HEK293 (cell line): ENCODE measurements at regions not wholly inside any gene's neighbourhood (a gene's known extent, or its start where the extent isn't known, plus 50 kb on each side); places are given as distances from the start of the nearest gene placed in this dataset.

ENCODE experiments used
- CTCF ChIA-PET: fragments of 350-600 bp; formaldehyde crosslinking; extraction: SDS; loops from one replicate; lab custom pipeline; 2021; ENCODE audit warnings: antibody characterized with exemption; lab: Yijun Ruan, JAX
- POLR2A ChIA-PET: fragments of 300-600 bp; formaldehyde crosslinking; extraction: SDS; loops from one replicate; lab custom pipeline; 2020; ENCODE audit warnings: antibody characterized with exemption, inconsistent platforms; lab: Yijun Ruan, JAX
- H3K27ac ChIP-seq: fragments of 200-500 bp; sonication (Bioruptor generic); 2 replicates; pipeline ENCODE4 v1.5.1; 2014; ENCODE audit warnings: low read depth, low read length, control low read depth, inconsistent platforms; ENCODE audit errors: extremely low read depth
- H3K36me3 ChIP-seq, 2 experiments: fragments of 200-500 bp in 1 of 2; sonication (Bioruptor generic) in 1 of 2; 1 replicate in 1 of 2; 2 replicates in 1 of 2; pipeline ENCODE4 v1.5.1; 2014 to 2017; ENCODE audit warnings: inconsistent platforms in 2 of 2, low read length in 2 of 2; ENCODE audit not compliant: control insufficient read depth in 2 of 2, insufficient read depth in 1 of 2
- H3K4me1 ChIP-seq: fragments of 200-500 bp; sonication (Bioruptor generic); 2 replicates; pipeline ENCODE4 v1.5.1; 2014; ENCODE audit warnings: mild to moderate bottlenecking, low read length, inconsistent platforms; ENCODE audit not compliant: control insufficient read depth, insufficient read depth
- H3K4me3 ChIP-seq: 2 replicates; pipeline ENCODE4 v1.5.1; 2011; ENCODE audit warnings: low read depth, mild to moderate bottlenecking, control low read depth, low read length, moderate library complexity
- H3K9me3 ChIP-seq: fragments of 200-500 bp; sonication (Bioruptor generic); 2 replicates; pipeline ENCODE4 v1.5.1; 2014; ENCODE audit warnings: low read depth, low read length, inconsistent platforms; ENCODE audit not compliant: control insufficient read depth, insufficient read depth
- BCL6B ChIP-seq: fragments of 450-650 bp; formaldehyde crosslinking; IDR thresholded peaks from 2 replicates; pipeline ENCODE4 v1.5.1; 2017; ENCODE audit warnings: missing biosample characterization, missing genetic modification characterization
- CTCF ChIP-seq: fragments of 450-650 bp; formaldehyde crosslinking; IDR thresholded peaks from 2 replicates; pipeline ENCODE4 v1.5.1; 2016; ENCODE audit warnings: missing biosample characterization, missing genetic modification characterization
- HOXD13 ChIP-seq: sonication (generic); formaldehyde crosslinking; IDR thresholded peaks from 2 replicates; pipeline ENCODE4 v1.8.0; 2022; ENCODE audit warnings: missing genetic modification reagents, borderline replicate concordance
- ZNF10 ChIP-seq: fragments of 450-650 bp; formaldehyde crosslinking; IDR thresholded peaks from 2 replicates; pipeline ENCODE4 v1.5.1; 2017; ENCODE audit warnings: missing biosample characterization, missing genetic modification characterization
- ZNF112 ChIP-seq: fragments of 450-650 bp; formaldehyde crosslinking; IDR thresholded peaks from 2 replicates; pipeline ENCODE4 v1.5.0; 2017; ENCODE audit warnings: missing biosample characterization, missing genetic modification characterization
- ZNF214 ChIP-seq: fragments of 450-650 bp; formaldehyde crosslinking; IDR thresholded peaks from 2 replicates; pipeline ENCODE4 v1.5.1; 2017; ENCODE audit warnings: missing biosample characterization, mild to moderate bottlenecking, missing genetic modification characterization, borderline replicate concordance
- ZNF23 ChIP-seq: fragments of 450-650 bp; formaldehyde crosslinking; IDR thresholded peaks from 2 replicates; pipeline ENCODE4 v1.5.1; 2016; ENCODE audit warnings: missing biosample characterization, missing genetic modification characterization, borderline replicate concordance
- ZNF302 ChIP-seq: fragments of 450-650 bp; formaldehyde crosslinking; IDR thresholded peaks from 2 replicates; pipeline ENCODE4 v1.5.1; 2016; ENCODE audit warnings: missing biosample characterization, missing genetic modification characterization, low read depth
- ZNF473 ChIP-seq: fragments of 450-650 bp; formaldehyde crosslinking; IDR thresholded peaks from 2 replicates; pipeline ENCODE4 v1.5.1; 2017; ENCODE audit warnings: missing biosample characterization, missing genetic modification characterization
- ZNF580 ChIP-seq: fragments of 450-650 bp; formaldehyde crosslinking; IDR thresholded peaks from 2 replicates; pipeline ENCODE4 v1.5.1; 2016; ENCODE audit warnings: missing biosample characterization, missing genetic modification characterization
- ZNF596 ChIP-seq: fragments of 450-650 bp; IDR thresholded peaks from 2 replicates; pipeline ENCODE4 v1.5.0; 2018; ENCODE audit warnings: missing biosample characterization, mild to moderate bottlenecking, missing genetic modification characterization, moderate library complexity
- ZNF626 ChIP-seq: fragments of 450-650 bp; sonication (Bioruptor Pico); formaldehyde crosslinking; IDR thresholded peaks from 2 replicates; pipeline ENCODE4 v1.5.1; 2018; ENCODE audit warnings: missing biosample characterization, missing genetic modification characterization, inconsistent platforms
- ZNF629 ChIP-seq: fragments of 450-650 bp; formaldehyde crosslinking; IDR thresholded peaks from 2 replicates; pipeline ENCODE4 v1.5.1; 2017; ENCODE audit warnings: missing biosample characterization, missing genetic modification characterization
- ZNF701 ChIP-seq: fragments of 450-650 bp; formaldehyde crosslinking; IDR thresholded peaks from 2 replicates; pipeline ENCODE4 v1.5.1; 2016; ENCODE audit warnings: missing biosample characterization, missing genetic modification characterization
- ZNF776 ChIP-seq: fragments of 450-650 bp; formaldehyde crosslinking; IDR thresholded peaks from 2 replicates; pipeline ENCODE4 v1.5.0; 2017; ENCODE audit warnings: missing biosample characterization, missing genetic modification characterization, borderline replicate concordance
- ZNF837 ChIP-seq: fragments of 450-650 bp; formaldehyde crosslinking; IDR thresholded peaks from 2 replicates; pipeline ENCODE4 v1.5.1; 2016; ENCODE audit warnings: missing biosample characterization, missing genetic modification characterization
- ZNF843 ChIP-seq: fragments of 450-650 bp; formaldehyde crosslinking; IDR thresholded peaks from 2 replicates; pipeline ENCODE4 v1.5.1; 2016; ENCODE audit warnings: missing biosample characterization, missing genetic modification characterization
- TF ChIP-seq, protein P1 (sequence below): fragments of 450-650 bp; formaldehyde crosslinking; IDR thresholded peaks from 2 replicates; pipeline ENCODE4 v1.5.1; 2017; ENCODE audit warnings: missing biosample characterization, missing genetic modification characterization
- TF ChIP-seq, protein P2 (sequence below): fragments of 450-650 bp; formaldehyde crosslinking; IDR thresholded peaks from 2 replicates; pipeline ENCODE4 v1.5.1; 2016; ENCODE audit warnings: missing biosample characterization, missing genetic modification characterization
- TF ChIP-seq, protein P3 (sequence below): fragments of 450-650 bp; formaldehyde crosslinking; IDR thresholded peaks from 2 replicates; pipeline ENCODE4 v1.5.1; 2016; ENCODE audit warnings: missing biosample characterization, missing genetic modification characterization

- Histone ChIP-seq H3K4me3 (no peak overlapping the region), H3K36me3 (no peaks in the 10 kb centered on the region), H3K27ac (no peak overlapping the region), H3K9me3 (no peaks in the 10 kb centered on the region), H3K4me1 (peaks cover 20% of the 10 kb centered on the region)
- CTCF ChIA-PET: interaction anchor here (0.7 kb wide), 1 partner anchor 124 kb away, joined by 5 read pairs; no protein-coding TSS in a partner anchor
- POLR2A ChIA-PET: no interaction called here
- TF ChIP-seq BCL6B (tag by site-specific recombination) (0 out of 2 replicates have a peak, but pooled peaks have one; percentile 8), ZNF580 (no peak), ZNF843 (tag by site-specific recombination) (0 out of 2 replicates have a peak, but pooled peaks have one; percentile 12)
- TF ChIP-seq, protein P1, sequence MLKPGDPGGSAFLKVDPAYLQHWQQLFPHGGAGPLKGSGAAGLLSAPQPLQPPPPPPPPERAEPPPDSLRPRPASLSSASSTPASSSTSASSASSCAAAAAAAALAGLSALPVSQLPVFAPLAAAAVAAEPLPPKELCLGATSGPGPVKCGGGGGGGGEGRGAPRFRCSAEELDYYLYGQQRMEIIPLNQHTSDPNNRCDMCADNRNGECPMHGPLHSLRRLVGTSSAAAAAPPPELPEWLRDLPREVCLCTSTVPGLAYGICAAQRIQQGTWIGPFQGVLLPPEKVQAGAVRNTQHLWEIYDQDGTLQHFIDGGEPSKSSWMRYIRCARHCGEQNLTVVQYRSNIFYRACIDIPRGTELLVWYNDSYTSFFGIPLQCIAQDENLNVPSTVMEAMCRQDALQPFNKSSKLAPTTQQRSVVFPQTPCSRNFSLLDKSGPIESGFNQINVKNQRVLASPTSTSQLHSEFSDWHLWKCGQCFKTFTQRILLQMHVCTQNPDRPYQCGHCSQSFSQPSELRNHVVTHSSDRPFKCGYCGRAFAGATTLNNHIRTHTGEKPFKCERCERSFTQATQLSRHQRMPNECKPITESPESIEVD (tag by site-specific recombination): peak; percentile 57
- TF ChIP-seq, all 188 proteins: peak for 3
Measured at GRCh38 chr15:81937189-81937588, 108.6 kb downstream of the MEX3B start.

- Histone ChIP-seq H3K27ac (no peak overlapping the region), H3K36me3 (no peaks in the 10 kb centered on the region), H3K4me1 (no peaks in the 10 kb centered on the region), H3K4me3 (no peak overlapping the region)
- TF ChIP-seq ZNF629 (no peak), BCL6B (tag by site-specific recombination) (peak; percentile 70)
- TF ChIP-seq, all 188 proteins: peak for 1
- POLR2A ChIA-PET: no interaction called here
- CTCF ChIA-PET: interaction anchor here (0.5 to 1.0 kb wide), 3 partner anchors 9 to 609 kb away, joined by 3 to 5 read pairs (median 3); no protein-coding TSS in a partner anchor
- H3K9me3 ChIP-seq: no peaks in the 10 kb centered on the region
Measured at GRCh38 chr15:81930582-81931369, 115.0 kb downstream of the MEX3B start.

DNA sequence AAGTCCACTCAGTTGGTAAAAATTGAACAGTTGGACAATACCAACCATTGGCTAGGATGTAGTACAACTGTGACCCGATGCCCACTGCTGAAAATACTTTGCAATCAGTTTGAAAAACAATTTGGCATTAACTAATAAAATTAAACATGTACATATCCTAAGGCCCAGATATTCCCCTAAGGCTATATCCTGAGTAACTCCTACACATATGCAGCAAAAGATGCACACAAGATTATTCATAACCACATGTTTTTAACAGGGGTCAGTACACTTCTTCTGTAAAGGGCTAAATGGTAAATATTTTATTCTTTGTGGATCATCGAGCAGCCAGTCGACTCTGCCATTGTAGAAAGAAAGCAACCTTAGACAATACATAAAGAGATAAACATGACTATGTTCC lies 116.3 kb downstream of the MEX3B start:
- Histone ChIP-seq H3K27ac (no peak overlapping the region), H3K9me3 (no peaks in the 10 kb centered on the region), H3K4me1 (no peaks in the 10 kb centered on the region), H3K4me3 (no peak overlapping the region), H3K36me3 (no peaks in the 10 kb centered on the region)
- CTCF ChIA-PET: interaction anchor here (0.5 kb wide), 1 partner anchor 10 kb away, joined by 3 read pairs; no protein-coding TSS in a partner anchor
- POLR2A ChIA-PET: no interaction called here
- TF ChIP-seq ZNF473 (tag by site-specific recombination) (no peak), ZNF596 (tag by site-specific recombination) (no peak), ZNF23 (tag by site-specific recombination) (no peak), ZNF302 (tag by site-specific recombination) (no peak), ZNF626 (tag by site-specific recombination) (no peak), ZNF214 (tag by site-specific recombination) (no peak), CTCF (tag by site-specific recombination) (no peak), ZNF837 (tag by site-specific recombination) (no peak), ZNF701 (tag by site-specific recombination) (no peak), ZNF112 (no peak), ZNF776 (tag by site-specific recombination) (no peak), ZNF10 (no peak), HOXD13 (CRISPR knock-in tag) (no peak)
- TF ChIP-seq, protein P2, sequence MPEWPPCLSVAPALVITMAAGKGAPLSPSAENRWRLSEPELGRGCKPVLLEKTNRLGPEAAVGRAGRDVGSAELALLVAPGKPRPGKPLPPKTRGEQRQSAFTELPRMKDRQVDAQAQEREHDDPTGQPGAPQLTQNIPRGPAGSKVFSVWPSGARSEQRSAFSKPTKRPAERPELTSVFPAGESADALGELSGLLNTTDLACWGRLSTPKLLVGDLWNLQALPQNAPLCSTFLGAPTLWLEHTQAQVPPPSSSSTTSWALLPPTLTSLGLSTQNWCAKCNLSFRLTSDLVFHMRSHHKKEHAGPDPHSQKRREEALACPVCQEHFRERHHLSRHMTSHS: no peak
- TF ChIP-seq, protein P3, sequence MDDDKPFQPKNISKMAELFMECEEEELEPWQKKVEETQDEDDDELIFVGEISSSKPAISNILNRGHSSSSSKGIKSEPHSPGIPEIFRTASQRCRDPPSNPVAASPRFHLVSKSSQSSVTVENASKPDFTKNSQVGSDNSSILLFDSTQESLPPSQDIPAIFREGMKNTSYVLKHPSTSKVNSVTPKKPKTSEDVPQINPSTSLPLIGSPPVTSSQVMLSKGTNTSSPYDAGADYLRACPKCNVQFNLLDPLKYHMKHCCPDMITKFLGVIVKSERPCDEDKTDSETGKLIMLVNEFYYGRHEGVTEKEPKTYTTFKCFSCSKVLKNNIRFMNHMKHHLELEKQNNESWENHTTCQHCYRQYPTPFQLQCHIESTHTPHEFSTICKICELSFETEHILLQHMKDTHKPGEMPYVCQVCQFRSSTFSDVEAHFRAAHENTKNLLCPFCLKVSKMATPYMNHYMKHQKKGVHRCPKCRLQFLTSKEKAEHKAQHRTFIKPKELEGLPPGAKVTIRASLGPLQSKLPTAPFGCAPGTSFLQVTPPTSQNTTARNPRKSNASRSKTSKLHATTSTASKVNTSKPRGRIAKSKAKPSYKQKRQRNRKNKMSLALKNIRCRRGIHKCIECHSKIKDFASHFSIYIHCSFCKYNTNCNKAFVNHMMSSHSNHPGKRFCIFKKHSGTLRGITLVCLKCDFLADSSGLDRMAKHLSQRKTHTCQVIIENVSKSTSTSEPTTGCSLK (tag by site-specific recombination): no peak
